Psoas muscle (tissue), 7 donors: ENCODE measurements at regions not wholly inside any gene's neighbourhood (a gene's known extent, or its start where the extent isn't known, plus 50 kb on each side); places are given as distances from the start of the nearest gene placed in this dataset.
"Not testable (repeated sequence)": the region's sequence is repeated elsewhere in the genome, so short reads cannot be mapped to it uniquely, and the experiment has no call there.

Experiments used
- ATAC-seq, 4 donors: fragments of 200-7000 bp; cut with Tn5 transposase; one replicate each; pipeline ENCODE4 v1.9.1; 2020; ENCODE audit warnings: moderate library complexity in 3 of 4, mild to moderate bottlenecking in 2 of 4
- DNase-seq, 2 donors: peaks; one replicate each; pipeline ENCODE4 v3.0.0-alpha.2; 2020
- H3K27ac ChIP-seq: fragments of 200-600 bp; one replicate; pipeline ENCODE4 v1.8.0; 2022
- H3K27me3 ChIP-seq, 3 donors: fragments of 200-600 bp in 1 of 3; one replicate each; pipeline versions ENCODE4 v1.6.1 to v1.8.0; 2013 to 2022; ENCODE audit warnings: low read length in 2 of 3, mild to moderate bottlenecking in 2 of 3, moderate library complexity in 1 of 3; ENCODE audit not compliant: insufficient read depth in 3 of 3
- H3K36me3 ChIP-seq, 2 donors: fragments of 200-600 bp in 1 of 2; one replicate each; pipeline versions ENCODE4 v1.6.1 to v1.8.0; 2013 to 2022; ENCODE audit warnings: low read depth in 1 of 2, mild to moderate bottlenecking in 1 of 2, moderate library complexity in 1 of 2; ENCODE audit not compliant: insufficient read depth in 1 of 2
- H3K4me1 ChIP-seq: fragments of 200-600 bp; one replicate; pipeline ENCODE4 v1.8.0; 2022
- H3K4me3 ChIP-seq: fragments of 200-600 bp; one replicate; pipeline ENCODE4 v1.8.0; 2022; ENCODE audit warnings: mild to moderate bottlenecking
- H3K9me3 ChIP-seq: fragments of 200-600 bp; one replicate; pipeline ENCODE4 v1.8.0; 2022
- WGBS, 3 donors: extraction: QIAGEN DNeasy Blood & Tissue Kit; methylation state at CpG; one replicate each; pipeline versions ENCODE4 v1.1.6 to v1.1.7; 2013; 5-methylcytosine and 5-hydroxymethylcytosine counted together
- intact Hi-C, 2 donors: fragments of 100-400 bp; cut with DNase I; formaldehyde crosslinking; loops; one replicate each; pipeline versions ENCODE4 v1.11.0 to v1.14.2; 2022
- TF ChIP-seq, protein P1 (sequence below): fragments of 200-600 bp; IDR thresholded peaks from one replicate; pipeline ENCODE4 v1.8.0; 2022; ENCODE audit warnings: antibody characterized with exemption
- donor health status: healthy with polysubstance abuse.
- donor health status: DM: no; HTN: no; CAD: no; lungs with moderate emphysema.
- donor health status: Bipolar disorder and iron deficiency.
- donor health status: healthy.
- donor health status: DM: yes; HTN: yes; CAD: no.
- donor health status: DM: no; HTN: no; CAD: no.
- donor health status: DM: yes; HTN: yes; CAD: no.

DNA sequence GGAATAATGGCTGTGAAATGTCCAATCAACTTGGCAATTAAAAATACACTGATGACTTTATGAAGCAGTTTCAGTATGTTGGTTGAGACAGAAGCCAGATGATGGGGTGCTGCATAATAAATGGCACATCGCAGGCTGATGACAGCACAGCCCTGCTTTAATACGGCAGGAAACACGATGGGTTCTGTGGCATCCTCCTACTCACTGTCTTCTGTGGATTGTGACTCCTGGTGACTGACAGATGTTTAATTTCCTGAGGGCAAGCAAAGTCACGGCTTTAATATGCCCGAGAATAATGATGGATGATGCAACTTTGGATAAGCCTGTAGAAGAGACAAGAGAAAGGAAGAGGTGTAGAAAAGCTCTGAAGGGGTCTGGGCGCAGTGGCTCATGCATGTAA is 295.4 kb downstream of the TRIML1 start:
- no peak for DNase-seq
- Histone ChIP-seq H3K4me1 (no peaks in the 10 kb centered on the region), H3K27ac (no peak overlapping the region), H3K4me3 (no peak overlapping the region), H3K36me3 (no peaks in the 10 kb centered on the region), H3K9me3 (no peaks in the 10 kb centered on the region), H3K27me3 (no peaks in the 10 kb centered on the region)
- WGBS, 3 donors, result 78 to 86% (median 81%) methylated on average over 6 of the region's 6 CpGs
- ATAC-seq, result no peak
- TF ChIP-seq, protein P1, sequence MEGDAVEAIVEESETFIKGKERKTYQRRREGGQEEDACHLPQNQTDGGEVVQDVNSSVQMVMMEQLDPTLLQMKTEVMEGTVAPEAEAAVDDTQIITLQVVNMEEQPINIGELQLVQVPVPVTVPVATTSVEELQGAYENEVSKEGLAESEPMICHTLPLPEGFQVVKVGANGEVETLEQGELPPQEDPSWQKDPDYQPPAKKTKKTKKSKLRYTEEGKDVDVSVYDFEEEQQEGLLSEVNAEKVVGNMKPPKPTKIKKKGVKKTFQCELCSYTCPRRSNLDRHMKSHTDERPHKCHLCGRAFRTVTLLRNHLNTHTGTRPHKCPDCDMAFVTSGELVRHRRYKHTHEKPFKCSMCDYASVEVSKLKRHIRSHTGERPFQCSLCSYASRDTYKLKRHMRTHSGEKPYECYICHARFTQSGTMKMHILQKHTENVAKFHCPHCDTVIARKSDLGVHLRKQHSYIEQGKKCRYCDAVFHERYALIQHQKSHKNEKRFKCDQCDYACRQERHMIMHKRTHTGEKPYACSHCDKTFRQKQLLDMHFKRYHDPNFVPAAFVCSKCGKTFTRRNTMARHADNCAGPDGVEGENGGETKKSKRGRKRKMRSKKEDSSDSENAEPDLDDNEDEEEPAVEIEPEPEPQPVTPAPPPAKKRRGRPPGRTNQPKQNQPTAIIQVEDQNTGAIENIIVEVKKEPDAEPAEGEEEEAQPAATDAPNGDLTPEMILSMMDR, result no peak
- intact Hi-C loops, result no loop called here

DNA sequence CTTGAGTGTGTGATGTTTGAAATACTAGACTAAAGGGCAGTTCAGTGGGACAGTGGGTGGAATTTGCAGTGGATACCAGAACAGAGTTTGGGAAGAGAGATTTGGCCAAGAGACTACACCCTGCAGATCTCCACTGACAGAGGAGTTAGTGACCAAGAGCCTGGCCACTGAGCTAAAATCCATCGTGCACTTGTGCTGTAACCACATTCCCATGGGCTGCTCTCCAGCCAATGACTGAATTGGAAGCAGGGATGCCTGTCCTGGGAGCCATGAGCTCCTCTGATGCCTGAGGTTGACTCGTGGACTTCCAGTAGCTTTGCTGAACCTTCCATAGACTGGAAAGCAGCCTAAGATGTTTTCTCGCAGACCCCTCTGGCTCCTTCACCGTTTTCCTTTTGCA is 296.1 kb downstream of the TRIML1 start:
- H3K36me3 ChIP-seq, result no peaks in the 10 kb centered on the region
- no peak overlapping the region for H3K27ac ChIP-seq
- no peak overlapping the region for H3K4me3 ChIP-seq
- intact Hi-C loops, result no loop called here
- no peak for DNase-seq
- no peaks in the 10 kb centered on the region for H3K9me3 ChIP-seq
- H3K27me3 ChIP-seq, result no peaks in the 10 kb centered on the region
- no peak for ATAC-seq
- 67 to 75% (median 68%) methylated on average over 4 of the region's 4 CpGs for WGBS, 3 donors
- H3K4me1 ChIP-seq, result no peaks in the 10 kb centered on the region
- TF ChIP-seq, protein P1, result no peak

DNA sequence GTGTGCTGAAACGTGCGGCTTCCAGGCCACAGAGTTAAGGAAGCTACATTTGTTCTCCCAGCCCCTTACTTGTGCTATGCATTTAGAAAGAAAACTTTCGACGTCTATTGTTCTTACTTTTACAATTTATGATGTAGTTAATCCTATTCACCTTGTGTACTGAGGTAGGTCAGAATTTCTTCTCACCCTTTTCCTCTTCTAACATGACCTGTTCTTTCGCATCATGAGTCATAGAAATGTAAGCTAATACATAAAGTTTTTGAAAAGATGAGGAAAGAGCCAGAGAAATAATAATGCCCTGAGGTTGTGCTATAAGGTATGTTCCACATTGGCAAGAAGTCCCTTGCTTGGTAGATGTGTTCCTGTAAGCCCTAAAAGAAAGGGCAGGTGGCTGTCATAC is 298.3 kb downstream of the TRIML1 start:
- DNase-seq, result no peak
- intact Hi-C loops, result no loop called here
- 55 to 67% (median 59%) methylated on average over 5 of the region's 5 CpGs for WGBS, 3 donors
- no peak for ATAC-seq
- no peak overlapping the region for H3K4me3 ChIP-seq
- TF ChIP-seq, protein P1, result no peak
- H3K27me3 ChIP-seq, result no peaks in the 10 kb centered on the region
- H3K9me3 ChIP-seq, result no peaks in the 10 kb centered on the region
- H3K36me3 ChIP-seq, result no peaks in the 10 kb centered on the region
- H3K4me1 ChIP-seq, result no peaks in the 10 kb centered on the region
- no peak overlapping the region for H3K27ac ChIP-seq

DNA sequence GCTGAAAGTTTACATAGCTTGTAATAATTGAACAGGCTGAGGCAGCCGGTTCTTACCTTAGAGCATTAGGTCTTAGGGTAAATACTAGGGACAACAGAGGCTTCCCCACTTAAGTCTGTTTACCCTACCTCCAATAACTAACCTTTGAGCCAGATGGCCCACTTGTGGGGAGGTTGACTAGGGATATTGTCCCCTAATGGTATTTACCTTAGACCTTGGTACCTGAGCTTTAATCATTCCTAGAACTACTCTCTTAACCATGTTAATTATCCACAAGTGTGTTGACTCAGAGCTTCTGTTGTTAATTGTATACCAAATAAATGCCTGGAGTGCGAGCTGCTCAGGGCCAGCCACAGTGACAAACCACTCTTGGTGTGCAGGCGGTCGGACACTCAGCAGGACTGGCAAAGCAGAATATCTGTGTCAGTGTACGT is 299.2 kb downstream of the TRIML1 start:
- H3K27me3 ChIP-seq, H3K4me3 ChIP-seq, H3K4me1 ChIP-seq, intact Hi-C loops, H3K36me3 ChIP-seq, ATAC-seq, H3K27ac ChIP-seq, H3K9me3 ChIP-seq, DNase-seq: not testable (repeated sequence)
- 92 to 94% (median 93%) methylated on average over 5 of the region's 5 CpGs for WGBS, 3 donors

DNA sequence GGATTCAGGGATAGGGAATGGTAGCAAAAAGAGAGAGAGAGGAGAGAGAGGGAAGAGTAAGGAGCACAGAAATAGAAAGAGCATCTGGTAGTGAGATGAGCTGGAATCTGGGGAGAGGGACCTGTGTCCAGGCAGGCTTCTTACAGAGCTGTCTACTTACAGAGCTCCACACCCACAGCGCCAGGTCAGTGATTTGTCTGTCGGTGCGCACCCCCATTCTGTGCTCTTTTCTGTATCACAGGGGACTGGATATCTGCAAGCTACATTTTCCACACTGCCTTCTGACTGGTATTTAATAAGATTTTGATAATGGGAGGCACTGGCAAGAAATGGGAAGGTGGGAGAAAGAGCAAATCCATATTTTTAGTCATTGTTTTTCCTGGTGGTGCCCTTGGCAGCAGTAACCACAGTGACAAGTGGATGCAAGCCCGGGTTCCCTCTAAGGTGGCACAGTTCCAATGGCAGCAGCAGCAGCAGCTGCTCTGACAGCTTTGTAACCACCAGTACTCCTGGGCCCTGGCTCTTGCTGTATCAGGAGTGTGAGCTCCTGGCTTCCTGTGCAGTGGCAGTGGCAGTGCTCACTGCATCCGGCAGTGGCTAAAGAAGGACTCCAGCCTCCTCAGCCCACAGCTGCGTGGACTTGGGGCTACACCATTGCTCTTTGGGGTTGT is 300.5 kb downstream of the TRIML1 start:
- TF ChIP-seq, protein P1, result no peak
- Histone ChIP-seq H3K4me3 (no peak overlapping the region), H3K36me3 (no peaks in the 10 kb centered on the region), H3K4me1 (no peaks in the 10 kb centered on the region), H3K27me3 (no peaks in the 10 kb centered on the region), H3K9me3 (no peaks in the 10 kb centered on the region), H3K27ac (no peak overlapping the region)
- intact Hi-C loops, result no loop called here
- 49 to 51% (median 49%) methylated on average over 6 of the region's 6 CpGs for WGBS, 3 donors
- DNase-seq (no peak), ATAC-seq (no peak)
